GM18861 (cell line): ENCODE measurements at regions not wholly inside any gene's neighbourhood (a gene's known extent, or its start where the extent isn't known, plus 50 kb on each side); places are given as distances from the start of the nearest gene placed in this dataset.
"Not testable (repeated sequence)": the region's sequence is repeated elsewhere in the genome, so short reads cannot be mapped to it uniquely, and the experiment has no call there.

Experiments used
- ATAC-seq: cut with Tn5 transposase; IDR thresholded peaks from one replicate; pipeline ENCODE4 v1.9.1; 2021; ENCODE audit not compliant: unreplicated experiment

GRCh38 chr13:83019986-83020385 lies 862.3 kb downstream of the SLITRK1 start:
- ATAC-seq = no peak

GRCh38 chr13:83009987-83010386 lies 872.3 kb downstream of the SLITRK1 start:
- no peak for ATAC-seq

- no peak for ATAC-seq
Observed at GRCh38 chr13:83008212-83008929, 873.9 kb downstream of the SLITRK1 start.

DNA sequence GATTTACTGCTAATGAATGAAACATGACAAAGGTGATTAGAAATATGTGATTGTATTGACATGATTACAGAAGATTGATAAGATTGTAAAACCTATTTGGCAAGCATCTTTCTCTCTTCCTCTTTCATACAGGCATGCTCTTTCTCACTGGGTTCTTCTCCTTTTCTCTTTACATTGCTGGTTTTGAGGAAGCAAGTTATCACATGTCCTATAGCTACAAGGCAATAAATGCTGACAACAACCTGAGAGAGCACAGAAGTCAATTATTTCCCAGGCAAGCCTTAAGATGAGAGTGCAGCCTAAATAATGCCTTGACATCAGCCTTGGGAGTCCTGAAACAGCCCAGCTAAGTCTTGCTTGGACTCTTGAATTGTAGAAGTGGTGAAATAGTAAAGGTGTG lies 875.0 kb downstream of the SLITRK1 start:
- ATAC-seq = no peak

GRCh38 chr13:83003185-83003584 lies 879.1 kb downstream of the SLITRK1 start:
- ATAC-seq = no peak

DNA sequence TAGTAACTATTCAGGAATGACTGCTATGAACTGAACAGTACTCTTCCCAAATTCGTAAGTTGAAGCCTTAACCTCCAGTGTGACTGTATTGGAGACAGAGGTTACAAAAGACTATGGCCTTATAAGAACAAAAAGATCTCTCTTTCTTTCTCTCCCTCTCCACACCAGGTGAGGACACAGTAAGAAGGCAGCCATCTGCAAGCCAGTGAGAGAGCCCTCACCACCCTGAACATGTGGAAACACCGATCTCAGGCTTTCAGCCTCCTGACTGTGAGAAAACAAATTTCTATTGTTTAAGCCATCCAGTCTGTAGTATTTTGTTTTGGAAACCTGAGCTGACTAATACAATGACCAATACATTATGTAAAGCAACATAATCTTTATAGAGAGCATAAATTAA lies 888.9 kb downstream of the SLITRK1 start:
- ATAC-seq = no peak

- no peak for ATAC-seq
Observed at GRCh38 chr13:82976499-82976898, 905.8 kb downstream of the SLITRK1 start.

DNA sequence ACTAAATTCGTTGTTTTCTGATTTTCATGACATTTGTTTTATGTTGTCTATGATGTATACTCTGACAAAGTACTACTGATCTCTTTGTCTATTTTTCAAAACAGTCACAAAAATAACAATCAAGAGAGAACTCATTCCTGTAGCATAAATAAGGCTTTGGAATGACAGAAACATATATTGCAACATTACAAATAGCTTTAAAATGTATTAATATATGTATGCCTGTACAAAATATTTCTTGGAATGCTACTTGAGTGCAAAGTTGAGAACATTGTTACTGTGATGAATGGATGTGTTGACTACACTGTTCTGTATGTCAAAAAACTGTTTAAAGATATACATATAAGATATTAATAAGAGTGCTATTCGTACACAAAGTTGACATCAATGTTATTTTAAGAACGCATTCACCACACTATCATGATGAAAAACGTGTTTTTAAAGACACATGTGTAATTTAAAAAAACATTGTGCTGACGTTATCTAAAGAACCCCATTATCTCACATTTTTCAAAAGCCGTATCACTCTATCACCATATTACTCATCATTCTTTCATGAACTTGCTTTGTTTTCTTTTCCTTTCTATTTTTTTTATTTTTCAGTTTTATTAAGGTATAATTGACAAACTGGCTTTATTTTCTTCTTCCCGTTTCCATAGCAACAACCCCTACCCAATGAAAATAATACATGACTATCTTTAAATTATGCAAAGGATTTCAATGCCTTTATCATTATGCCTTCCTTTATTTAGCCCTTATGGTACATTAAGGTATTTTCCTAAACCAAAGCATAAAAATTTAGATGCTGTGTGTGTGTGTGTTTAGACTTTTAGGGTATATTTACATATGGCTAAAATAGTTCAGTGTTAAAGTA lies 918.8 kb downstream of the SLITRK1 start:
- no peak for ATAC-seq

GRCh38 chr13:82962397-82962796 lies 919.9 kb downstream of the SLITRK1 start:
- ATAC-seq = no peak

DNA sequence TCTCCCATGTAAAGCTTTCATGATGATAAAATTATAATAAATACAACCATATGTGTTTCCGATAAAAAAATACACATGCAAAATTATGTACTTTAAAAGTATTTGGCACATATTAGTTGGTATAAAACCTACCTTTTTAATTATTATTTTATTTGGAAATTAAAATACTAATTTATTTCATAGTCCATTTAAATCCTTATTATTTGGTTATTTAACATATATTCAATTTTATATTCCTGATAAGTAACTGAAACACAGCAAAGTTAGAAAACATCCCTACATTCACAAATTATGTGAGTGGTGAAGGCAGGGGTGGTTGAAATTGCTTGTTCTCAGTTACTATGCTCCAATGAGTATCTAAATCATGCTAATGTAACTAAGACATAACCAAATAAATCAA lies 920.5 kb downstream of the SLITRK1 start:
- ATAC-seq = no peak

- not testable (repeated sequence) for ATAC-seq
Observed at GRCh38 chr13:82952336-82952735, 929.9 kb downstream of the SLITRK1 start.

- ATAC-seq = no peak
Observed at GRCh38 chr13:82947683-82948082, 934.6 kb downstream of the SLITRK1 start.

- no peak for ATAC-seq
Observed at GRCh38 chr13:82947191-82947621, 935.1 kb downstream of the SLITRK1 start.

DNA sequence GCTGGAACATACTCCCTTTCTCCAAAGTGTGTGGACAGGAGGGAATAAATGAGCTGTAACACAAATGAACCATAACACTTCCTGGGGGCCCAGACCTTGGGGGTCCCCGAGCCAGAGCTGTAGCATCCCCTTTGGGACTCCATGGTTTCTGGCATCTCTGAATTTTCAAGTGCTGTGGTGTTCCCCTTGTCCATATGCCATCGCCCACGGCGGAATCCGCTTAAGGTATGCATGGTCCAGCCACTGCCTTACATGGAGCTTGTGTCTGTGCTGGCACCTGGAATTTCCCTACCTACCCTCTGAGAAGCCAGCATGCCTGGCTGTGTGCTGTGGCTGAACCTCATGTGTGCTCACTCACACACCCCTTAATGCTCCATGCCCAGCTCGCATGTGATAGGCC lies 943.6 kb downstream of the SLITRK1 start:
- no peak for ATAC-seq

DNA sequence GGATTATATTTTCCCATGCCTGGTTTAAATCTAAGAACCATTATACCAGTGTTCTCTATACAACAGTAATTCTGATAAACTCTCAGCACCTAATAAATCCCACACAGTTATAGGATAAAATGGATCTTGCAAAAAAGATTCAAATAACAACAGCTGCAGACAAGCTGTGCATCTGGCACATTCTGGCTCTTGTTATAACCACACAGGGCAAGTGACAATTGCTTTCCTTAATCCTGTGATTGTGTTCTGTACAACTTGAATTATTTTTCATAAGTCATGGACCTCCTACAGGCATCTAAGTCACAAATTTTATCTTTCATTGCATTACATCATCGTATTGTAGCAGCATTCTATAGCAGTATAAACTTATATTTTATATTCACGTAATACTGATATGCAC lies 948.3 kb downstream of the SLITRK1 start:
- ATAC-seq = no peak

- ATAC-seq = no peak
Observed at GRCh38 chr13:82925114-82925513, 957.2 kb downstream of the SLITRK1 start.

DNA sequence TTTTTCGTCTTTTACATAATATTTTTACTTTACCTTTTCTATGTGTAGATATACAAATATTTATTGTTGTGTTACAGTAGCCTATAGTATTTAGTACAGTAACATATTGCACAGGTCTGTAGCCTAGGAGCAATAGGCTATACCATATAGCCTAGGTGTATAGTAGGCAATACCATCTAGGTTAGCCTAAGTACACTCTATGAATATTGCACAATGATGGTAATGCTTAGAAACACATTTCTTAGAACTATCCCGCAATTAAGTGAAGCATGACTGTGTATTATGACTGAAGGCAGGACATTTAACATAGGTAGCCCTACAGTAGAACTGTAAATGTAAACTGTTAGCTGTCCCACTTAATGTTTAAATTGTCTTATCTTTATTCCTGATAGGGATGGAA lies 964.3 kb downstream of the SLITRK1 start:
- no peak for ATAC-seq

DNA sequence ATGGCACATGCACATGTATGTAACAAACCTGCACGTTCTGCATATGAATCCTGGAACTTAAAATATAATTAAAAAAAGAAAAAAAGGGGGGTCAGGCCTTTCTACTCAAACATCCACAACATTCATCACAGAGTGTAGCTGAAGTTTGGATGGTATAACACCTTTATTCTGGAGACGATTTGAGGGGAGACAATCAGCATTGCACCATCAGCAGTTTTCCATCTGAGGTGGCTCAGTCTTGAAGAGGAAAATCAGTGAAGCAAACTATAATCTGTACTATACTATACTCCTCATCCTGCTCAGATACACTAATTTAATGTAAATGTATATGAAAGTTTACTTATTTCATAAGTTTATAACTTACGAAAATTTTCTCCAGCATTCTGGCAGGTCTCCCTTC lies 969.7 kb downstream of the SLITRK1 start:
- no peak for ATAC-seq

DNA sequence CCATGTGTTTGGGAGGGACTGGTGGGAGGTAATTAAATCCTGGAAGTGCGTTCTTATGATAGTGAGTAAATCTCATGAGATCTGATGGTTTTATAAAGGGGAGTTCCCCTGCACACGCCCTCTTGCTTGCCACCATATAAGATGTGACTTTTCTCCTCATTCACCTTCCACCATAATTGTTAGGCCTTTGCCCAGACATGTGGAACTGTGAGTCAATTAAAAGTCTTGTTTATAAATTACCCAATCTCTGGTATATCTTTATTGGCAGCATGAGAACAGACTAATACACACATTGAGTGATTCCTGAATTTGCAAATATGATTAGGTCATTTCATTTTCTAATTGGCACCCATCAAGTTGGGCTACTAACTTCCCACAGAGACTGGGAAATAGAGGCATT lies 977.2 kb downstream of the SLITRK1 start:
- no peak for ATAC-seq

DNA sequence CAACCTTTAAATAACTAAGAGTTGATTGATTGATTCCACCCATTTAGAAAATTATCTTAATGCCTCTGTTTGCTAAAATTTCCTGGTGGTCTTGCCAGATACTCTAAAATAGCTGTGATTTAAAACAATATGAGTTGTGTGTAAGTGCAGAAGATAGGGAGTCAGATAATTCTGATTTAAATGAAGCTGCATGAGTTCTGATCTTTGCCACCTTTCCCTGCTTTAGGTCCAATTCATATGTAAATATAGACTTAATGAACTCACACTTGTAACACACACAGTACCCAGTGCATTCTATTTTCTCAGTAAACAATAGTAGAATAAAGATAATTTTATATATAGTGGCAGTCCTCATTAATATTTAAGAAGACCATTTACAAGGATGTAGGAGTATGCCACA lies 981.8 kb downstream of the SLITRK1 start:
- no peak for ATAC-seq

DNA sequence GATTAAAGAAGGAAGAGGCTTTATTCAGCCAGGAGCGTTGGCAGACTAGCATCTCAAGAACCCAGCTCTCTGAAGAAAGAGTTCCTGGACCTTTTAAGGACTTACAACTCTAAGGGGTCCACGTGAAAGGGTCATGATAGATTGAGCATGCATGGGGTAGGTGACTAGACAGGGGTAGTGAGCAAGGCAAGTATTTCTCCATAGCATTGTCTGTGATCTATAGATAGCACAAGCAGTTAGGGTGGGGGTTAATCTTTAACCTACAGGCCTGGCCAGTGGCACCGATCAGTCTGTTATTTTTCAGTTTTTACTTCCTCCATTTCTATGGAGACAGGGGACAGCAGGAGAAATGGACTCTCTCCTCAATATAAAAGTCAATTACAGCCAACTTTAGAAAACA lies 983.7 kb downstream of the SLITRK1 start:
- ATAC-seq = no peak

DNA sequence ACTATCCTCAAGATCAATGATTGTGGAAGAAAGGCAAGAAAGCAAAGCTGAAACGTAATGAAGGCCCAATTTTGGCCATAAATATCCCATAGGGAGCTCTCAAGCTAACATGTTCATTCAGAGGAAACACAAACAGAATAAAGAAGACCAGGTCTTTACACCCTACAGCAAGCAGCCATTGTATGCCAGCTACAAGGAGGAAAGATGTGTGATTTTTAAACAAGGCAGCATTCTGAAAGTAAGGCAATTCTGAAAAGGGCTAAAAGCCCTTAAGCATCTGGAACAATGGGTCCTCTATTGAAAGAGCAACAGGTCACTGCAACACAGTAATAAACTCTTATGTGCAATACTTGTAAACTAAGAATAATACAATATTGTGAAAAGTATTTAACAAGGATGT lies 1002.4 kb downstream of the SLITRK1 start:
- ATAC-seq = no peak
